K562 (cell line): ENCODE measurements at regions not wholly inside any gene's neighbourhood (a gene's known extent, or its start where the extent isn't known, plus 50 kb on each side); places are given as distances from the start of the nearest gene placed in this dataset.

Experiments used
- HMG20B ChIP-seq: fragments of 250-450 bp; sonication (Bioruptor Pico); IDR thresholded peaks from 2 replicates; pipeline ENCODE4 v1.5.0; 2021; ENCODE audit warnings: mild to moderate bottlenecking
- HMGXB4 ChIP-seq: sonication (generic); formaldehyde crosslinking; IDR thresholded peaks from 2 replicates; pipeline ENCODE4 v1.8.1; 2023; ENCODE audit warnings: mild to moderate bottlenecking, missing genetic modification reagents
- MAFK ChIP-seq: IDR thresholded peaks from 2 replicates; pipeline ENCODE4 v1.6.1; 2011; ENCODE audit warnings: low read length, improper control_type of control experiment
- MTA2 ChIP-seq: fragments of 450-650 bp; IDR thresholded peaks from 2 replicates; pipeline ENCODE4 v1.6.1; 2016; ENCODE audit warnings: low read depth
- POLR2A ChIP-seq: fragments of 450-650 bp; conservative IDR thresholded peaks from 2 replicates; pipeline ENCODE4 v1.6.1; 2016
- SMARCA5 ChIP-seq: fragments of 450-650 bp; IDR thresholded peaks from 2 replicates; pipeline ENCODE4 v1.6.1; 2016
- TARDBP ChIP-seq: fragments of 450-650 bp; IDR thresholded peaks from 2 replicates; pipeline ENCODE4 v1.6.1; 2016
- ZNF133 ChIP-seq: fragments of 250-450 bp; sonication (Bioruptor Pico); IDR thresholded peaks from 2 replicates; pipeline ENCODE4 v1.4.0; 2020; ENCODE audit warnings: mild to moderate bottlenecking

- no peak for TF ChIP-seq HMG20B (CRISPR knock-in tag)
- TF ChIP-seq ZNF133 (CRISPR knock-in tag), result no peak
- TF ChIP-seq MTA2, result no peak
- TF ChIP-seq HMGXB4 (CRISPR knock-in tag), result no peak
- TF ChIP-seq SMARCA5, result no peak
- no peak for TF ChIP-seq POLR2A
- no peak for TF ChIP-seq MAFK
- no peak for TF ChIP-seq TARDBP
Measured at GRCh38 chrX:110951472-110952269, 144.3 kb upstream of the PAK3 start.
